COLO829 (cell line): ENCODE measurements at regions not wholly inside any gene's neighbourhood (a gene's known extent, or its start where the extent isn't known, plus 50 kb on each side); places are given as distances from the start of the nearest gene placed in this dataset.
"Not testable (repeated sequence)": the region's sequence is repeated elsewhere in the genome, so short reads cannot be mapped to it uniquely, and the experiment has no call there.

ENCODE experiments used
- DNase-seq: peaks from one replicate; pipeline ENCODE4 v3.0.0; 2012; ENCODE audit warnings: low spot score

DNA sequence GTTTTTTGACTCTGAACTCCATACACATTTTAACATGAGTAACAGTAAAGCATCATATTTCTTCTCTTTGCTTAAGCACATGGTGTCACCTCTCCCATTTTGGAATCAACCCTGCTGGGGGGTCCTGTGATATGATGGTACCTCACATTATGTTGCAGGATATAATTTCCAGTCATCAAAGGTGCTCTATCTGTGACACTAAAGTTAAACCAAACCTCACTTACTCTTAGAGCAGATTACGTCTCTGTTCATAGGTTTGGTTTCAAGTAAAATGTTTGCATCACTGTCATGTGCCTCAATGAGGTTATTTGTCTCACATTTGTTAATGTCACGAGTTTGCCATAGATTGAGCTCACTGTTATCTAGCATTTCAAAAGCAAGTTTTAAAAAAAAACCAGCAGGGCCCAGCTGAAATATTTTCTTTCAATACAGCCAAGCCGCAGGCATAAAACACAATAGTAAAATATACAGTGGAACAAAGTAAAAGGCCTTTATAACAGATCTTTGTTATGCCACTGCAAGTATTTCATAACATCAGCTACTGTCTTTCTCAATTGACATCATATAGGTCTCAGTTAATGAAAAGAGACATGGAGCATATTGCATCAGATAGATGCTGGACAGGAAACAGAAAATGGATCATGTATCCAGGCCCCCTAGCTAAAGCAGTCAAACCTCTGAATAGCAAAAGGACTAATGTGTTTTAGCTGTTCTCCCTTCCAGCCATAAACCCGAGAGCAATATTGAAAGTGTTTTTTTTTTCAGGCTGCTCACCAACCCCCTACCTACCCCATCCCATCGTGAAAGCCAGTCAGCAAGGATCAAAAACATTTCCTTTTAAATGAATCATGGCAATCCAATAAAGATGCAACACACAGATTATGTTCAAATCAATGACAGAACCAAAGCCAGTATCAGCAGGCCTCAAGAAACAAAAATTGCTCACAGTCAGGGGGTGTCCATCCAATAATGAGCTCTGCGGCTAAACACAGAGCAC lies 182.1 kb upstream of the ITGA1 start:
- no peak for DNase-seq

DNA sequence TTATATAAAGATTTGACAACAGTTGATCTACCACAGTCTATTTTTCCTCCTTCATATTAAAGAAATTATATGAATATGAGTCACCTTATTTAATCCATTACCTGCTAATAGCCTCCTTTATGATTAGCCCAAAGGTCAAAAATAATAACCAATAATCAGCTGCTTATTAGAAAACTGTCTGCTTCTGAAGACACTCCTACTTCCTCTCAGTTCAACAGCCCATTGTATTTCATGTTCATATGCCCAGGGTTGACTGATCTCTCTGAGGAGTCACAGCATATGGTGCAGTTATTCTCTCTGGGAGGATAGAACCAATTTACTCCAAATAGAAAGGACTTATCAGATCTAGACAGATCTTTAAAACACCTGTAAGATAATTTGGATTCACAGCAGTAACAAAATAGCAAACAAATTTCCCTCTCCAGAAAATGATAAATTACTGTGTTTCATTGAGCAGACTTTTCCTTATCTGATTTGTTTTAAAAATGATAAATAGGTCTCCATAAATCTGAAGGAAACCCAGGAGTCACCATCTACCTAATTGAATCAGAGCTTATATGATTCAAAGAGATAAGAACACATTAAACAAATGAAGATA lies 180.4 kb upstream of the ITGA1 start:
- no peak for DNase-seq

DNA sequence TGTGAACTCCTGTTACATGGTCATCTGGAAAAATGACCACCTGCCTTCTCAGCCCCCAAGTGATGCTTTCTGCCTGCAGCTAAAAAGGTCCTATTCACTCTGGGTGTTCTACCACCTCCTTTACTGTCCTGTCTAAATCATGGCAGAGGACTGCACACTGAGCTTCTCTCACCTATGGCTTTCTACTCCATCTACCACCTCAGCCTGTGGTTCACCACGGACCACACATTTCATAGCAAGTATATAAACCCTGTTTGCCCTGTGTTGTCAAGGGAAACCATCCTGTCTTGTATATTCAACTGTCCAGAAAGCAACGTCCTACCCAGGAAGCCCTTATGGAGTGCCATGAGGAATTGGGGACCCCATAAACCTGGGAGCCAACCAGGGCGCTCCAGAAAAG lies 167.4 kb upstream of the ITGA1 start:
- DNase-seq = no peak

DNA sequence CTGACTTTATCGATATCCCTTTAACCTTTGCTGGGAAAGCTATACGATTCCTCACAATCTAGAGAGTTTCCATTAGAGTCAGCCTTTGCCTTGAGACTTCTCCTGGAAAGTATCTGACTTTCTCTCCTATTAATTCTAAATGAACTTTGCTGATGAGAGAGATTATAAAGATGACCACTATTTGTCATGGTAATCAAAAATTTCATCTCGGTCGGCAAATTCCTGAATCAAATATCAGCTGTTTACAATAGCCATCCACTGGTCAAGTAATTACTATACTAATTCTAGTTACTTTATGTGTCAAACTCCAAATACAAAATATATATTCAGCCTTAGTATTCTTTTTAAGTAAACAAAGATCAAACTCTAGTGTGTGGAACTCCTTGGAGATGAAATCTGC lies 164.4 kb upstream of the ITGA1 start:
- no peak for DNase-seq

DNA sequence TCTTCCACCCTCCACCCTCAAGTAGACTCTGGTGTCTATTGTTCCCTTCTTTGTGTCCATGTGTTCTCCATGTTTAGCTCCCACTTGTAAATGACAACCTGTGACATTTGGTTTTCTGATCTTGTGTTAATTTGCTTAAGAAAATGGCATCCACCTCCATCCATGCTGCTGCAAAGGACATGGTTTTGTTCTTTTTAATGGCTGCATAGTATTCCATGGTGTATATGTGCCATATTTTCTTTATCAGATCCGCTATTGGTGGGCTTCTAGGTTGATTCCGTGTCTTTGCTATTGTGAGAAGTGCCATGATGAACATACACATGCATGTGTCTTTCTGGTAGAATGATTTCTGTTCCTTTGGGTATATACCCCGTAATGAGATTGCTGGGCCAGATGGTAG lies 163.4 kb upstream of the ITGA1 start:
- no peak for DNase-seq

DNA sequence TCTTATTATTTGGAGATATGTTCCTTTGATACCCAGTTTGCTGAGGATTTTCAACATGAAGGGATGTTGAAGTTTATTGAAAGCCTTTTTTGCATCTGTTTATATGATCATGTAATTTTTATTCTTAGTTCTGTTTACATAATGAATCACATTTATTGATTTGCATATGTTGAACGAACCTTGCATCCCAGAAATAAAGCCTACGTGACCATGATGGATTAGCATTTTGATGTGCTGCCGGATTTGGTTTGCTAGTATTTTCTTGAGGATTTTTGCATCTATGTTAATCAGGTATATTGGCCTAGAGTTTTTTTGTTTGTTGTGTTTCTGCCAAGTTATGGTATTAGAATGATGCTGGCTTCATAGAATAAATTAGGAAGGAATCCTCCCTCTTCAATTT lies 161.4 kb upstream of the ITGA1 start:
- DNase-seq = no peak

DNA sequence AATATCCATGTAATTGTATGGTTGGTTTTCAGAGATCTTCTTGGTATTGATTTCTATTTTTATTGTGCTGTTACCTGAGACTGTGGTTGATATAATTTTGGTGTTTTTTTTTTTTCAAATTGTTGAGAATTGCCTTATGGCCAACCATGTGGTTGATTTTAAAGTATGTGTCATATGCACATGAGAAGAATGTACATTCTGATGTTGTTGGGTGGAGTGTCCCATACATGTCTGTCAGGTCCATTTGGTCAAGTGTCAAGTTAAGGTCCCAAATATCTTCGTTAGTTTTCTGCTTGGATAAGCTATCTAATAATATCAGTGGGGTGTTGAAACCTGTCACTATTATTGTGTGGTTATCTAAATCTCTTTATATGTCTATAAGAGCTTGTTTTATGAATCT lies 160.0 kb upstream of the ITGA1 start:
- no peak for DNase-seq

DNA sequence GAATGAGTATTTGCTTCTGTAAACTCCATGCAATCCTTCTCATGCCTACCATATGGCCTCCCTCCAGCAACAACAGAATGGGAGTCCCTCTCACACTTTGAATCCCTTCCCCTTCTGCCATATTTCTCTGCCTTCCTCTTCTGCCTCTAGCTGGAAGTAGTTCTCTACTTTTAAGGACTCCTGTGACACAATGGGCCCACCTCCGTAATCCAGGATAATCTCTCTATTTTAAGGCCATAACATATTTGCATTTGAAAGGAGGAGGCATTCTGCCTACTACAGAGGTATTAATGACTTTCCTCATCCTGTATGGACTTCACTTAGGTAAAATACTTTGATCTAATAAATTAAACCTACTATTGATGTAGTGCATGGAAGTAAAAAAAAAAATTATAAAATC lies 155.4 kb upstream of the ITGA1 start:
- no peak for DNase-seq

DNA sequence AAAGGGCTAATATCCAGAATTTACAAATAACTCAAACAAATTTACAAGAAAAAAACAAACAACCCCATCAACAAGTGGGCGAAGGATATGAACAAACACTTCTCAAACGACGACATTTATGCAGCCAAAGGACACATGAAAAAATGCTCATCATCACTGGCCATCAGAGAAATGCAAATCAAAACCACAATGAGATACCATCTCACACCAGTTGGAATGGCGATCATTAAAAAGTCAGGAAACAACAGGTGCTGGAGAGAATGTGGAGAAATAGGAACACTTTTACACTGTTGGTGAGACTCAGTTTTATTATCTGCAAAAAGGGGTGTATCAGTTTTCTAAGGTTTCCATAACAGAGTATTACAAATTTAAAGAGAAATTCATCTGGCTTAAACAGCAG lies 153.5 kb upstream of the ITGA1 start:
- not testable (repeated sequence) for DNase-seq

DNA sequence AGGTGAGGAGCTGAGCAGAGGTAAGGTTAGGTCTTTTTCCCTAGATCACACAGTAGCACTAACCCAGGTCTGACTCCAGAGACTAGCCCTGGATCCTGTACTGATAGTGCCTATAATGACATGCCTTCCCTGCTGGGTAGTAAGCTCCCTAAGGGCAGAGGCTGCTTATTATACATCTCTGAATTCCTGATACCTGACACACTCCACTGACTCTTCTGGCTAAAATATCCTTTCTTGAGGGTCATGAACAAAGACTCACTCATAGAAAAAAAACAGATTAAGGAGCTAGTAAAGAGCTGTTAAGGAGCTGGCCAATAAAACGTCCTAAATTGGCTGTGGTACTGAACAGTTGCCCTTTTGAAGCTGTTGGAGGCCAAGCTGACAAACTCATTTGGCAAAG lies 149.0 kb upstream of the ITGA1 start:
- DNase-seq = no peak

DNA sequence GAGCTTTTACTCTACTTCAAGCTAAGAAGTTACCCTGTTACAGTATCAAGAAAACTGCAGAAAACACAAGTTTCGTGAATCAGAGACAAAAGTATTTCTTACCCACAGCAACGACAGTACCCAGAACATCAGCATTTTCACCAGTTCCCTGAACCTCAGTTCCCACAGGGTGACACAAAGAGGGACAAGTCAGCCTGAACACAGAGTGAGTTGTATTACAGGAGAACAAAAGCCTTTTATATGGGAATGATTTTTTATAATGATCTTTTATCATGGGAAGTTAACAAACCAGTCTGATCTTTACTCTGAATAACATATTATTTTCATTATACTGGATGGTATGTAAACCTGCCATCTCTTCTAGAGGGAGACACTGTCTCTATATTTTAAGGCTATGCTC lies 139.0 kb upstream of the ITGA1 start:
- peak; percentile 21 for DNase-seq

DNA sequence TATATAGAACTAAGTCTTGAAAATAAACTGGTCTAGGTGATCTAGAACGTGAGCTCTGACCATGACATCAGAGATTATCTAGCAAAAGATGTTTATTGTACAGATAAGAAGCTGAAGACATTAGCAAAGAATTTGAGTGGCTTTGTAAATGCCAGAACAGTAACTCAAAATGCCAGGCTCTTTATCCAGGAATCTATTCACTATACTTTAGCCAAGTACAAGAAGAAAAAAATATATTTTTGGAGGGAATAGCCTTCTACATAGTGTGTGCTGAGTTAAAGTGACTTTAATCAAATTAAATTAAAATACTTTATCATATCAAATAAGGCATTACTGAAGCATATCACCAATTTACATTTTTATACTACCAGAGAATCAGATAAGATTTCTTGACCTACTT lies 132.6 kb upstream of the ITGA1 start:
- DNase-seq = no peak

DNA sequence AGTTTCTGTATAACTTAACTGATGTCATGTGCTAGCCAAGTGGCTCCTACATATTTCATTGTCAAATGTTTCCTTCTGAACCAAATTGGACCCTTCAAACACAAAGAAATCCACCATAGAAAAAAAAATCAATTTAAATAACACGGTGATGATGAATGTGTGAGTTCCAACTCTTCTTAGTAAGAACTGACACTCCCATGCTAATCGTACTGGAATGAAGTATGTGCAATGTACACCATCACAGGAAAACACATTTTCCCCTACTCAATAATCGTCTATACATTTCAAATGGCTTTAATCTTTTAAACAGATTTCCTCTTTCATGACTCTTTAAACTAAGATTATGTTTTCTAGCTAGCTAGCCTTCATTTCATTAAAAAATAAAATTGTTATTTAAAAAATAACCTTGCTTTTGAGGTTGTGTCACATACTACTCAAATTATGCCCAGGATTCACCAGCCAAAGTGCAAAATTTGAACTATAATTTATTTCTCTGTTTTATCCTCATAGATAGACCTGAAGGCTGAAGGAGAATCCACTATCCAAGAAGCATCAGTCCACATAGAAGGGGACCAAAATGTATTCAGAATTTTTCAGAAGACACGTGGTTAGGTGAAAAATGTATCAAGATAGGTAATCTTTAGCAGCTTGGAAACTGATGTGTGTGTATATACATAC lies 131.0 kb upstream of the ITGA1 start:
- DNase-seq = no peak

DNA sequence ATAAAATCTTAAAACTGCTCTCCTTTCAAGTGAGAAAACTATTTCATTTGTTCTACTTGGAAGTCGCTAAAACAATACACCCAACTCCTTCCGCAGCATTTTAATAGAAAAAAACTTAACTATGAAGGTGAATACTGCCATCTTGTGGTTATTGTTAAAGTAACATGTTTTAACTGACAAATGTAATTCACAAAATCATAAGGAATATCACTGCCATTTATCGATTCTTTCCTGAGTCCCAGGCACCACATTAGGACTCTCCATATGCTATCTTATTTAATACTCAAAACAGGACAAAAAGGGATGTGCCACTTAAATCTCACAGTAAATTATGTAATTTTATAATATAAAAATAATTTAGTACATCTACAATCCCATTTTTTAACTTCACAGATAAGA lies 130.5 kb upstream of the ITGA1 start:
- peak; percentile 48 for DNase-seq

DNA sequence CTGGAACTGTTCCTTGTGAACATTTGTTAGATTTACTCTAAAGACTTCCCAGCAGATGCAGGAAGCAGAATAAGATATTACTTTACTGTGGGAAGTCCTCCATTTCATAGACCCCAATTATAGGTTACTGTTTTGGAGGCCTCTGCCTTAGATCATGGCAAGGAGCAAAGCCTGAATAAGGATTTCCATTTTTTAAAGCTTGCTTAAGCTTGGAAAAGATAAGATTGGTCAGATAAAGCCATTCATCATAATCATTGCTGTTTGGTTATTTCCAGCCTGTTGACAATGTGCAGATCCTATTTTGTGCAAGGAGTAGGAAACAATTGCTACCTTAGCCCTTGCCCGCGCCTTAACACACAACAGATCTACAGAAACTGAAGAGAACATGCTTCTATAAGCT lies 129.5 kb upstream of the ITGA1 start:
- no peak for DNase-seq

DNA sequence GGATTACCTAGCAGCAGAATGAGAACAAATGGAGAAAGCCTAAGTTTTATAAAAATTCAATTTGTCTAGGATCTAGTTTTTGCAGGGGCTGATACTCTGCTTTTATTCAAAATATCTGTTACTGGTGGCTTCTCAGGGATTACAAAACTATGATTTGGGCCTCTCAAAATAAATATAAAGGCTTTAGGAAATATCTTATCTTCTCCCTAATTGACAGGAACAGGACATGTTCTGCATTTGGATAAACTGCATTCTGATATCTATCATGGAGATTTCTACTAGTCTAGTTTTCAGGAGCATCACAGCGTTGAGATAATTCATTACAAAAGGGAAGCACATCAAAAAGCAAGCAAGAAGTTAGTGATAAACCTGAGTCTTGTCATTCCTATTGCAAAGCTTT lies 127.1 kb upstream of the ITGA1 start:
- DNase-seq = no peak

DNA sequence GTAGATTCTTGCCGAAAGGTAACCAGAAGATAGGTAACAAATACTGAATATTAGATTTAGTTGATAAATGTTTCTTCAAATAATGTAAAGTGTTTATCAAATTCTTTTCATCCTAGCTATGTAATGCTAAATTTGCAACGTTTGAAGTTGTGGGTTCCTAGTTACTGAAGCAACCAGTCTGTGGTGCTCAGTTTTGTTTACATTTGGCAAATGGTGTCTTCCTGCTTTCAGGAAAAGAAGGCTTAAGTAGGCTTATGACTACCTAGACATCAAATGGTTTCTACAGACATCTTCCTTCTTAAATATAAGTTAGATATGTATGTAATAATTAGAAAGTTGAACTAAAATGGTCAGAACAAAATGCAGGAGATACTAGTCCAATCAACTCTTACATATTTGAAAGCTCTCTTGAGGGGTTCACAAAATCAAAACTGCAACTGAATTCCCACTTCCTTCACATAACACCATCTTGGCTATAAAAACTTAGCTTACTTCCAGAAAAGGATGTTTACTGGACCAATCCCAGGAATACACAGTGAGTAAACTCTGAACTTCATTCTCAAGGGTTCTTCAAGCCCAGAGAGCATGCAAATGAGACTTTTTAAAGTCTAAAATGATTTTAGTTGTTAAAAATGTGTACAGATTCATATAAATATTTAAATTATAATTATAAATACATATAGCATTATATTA lies 125.7 kb upstream of the ITGA1 start:
- DNase-seq = no peak

DNA sequence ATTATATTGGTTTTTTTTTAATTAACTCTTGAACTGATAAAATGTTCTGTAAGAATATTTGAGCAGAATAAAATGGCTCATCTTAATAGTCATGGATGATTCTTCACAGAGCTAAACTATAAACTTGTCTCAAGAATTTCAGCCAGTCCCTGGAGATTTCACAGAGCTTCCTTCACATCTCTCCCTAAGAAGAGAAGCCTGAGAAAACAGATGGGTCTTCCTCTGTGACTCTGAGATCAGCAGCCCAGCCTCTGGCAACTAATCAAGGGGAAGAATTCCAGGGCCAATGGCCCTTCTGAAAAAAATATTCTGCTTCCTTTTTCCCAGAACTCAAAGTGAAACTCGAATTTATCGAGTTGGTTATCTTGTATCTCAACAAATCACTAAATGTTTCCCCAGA lies 122.2 kb upstream of the ITGA1 start:
- DNase-seq = no peak

DNA sequence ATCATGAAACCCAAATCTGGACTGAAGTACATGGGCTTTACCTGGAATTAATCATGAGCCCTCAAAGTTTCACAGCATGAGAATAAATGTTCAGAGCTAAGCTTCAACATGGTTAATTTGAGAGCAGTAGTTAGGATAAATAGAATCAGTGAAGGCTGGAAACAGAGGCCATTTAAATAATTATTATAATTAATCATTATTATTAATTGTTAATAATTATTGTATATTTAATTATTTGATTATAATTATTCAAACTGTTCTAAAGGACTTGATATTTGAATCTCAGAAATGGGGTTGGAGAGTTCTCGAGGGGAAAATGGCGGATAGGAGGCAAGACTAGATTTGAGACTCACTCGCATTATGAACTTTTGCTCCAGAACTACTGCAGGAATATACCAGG lies 119.6 kb upstream of the ITGA1 start:
- no peak for DNase-seq

DNA sequence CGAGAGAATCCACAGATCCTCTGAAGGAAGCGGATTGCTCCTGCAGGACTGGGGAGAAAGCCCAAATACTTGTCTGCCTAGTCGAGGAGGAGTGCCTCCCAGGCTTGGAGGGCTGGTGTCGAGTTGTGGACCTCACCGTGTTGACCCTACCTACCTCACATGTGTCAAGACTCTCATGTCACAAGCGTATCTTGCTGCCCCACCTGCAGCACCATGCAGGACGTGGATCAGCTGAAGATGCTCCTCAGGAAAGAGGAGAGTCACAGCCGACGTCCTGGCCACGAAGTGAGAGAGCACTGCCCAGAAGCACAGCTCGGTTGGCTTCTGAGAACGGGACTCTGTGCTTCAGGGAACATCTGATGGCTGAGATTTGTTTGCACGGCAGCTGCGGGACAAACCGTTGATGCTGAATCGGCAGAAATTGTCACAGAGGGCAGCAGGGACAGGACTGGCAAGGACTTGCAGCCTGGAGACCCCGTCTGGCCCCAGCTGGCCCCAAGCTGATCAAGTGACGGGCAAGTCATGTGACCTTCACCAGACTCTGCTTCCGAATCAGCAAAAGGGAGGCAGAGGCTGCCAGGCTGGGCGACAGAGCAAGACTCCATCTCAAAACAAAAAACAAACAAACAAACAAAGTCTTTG lies 119.1 kb upstream of the ITGA1 start:
- no peak for DNase-seq

DNA sequence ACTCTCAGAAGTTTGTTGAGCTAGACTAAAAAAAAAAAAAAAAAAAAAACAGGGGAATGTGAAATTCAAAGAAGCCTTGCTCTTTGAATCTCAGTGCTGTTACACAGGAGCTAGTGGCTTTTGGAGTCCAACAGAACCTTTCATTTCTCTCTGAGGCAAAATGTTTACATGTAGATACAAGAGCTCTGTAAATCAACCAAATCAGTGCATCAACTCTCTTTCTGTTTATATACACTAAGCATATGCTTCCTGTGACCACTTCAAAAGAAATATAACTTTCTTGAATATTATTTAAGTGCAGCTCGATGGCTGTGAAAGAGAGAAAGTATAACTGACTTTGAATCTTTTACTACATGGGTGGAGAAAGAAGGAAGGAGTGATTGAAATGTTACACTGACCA lies 115.3 kb upstream of the ITGA1 start:
- no peak for DNase-seq

DNA sequence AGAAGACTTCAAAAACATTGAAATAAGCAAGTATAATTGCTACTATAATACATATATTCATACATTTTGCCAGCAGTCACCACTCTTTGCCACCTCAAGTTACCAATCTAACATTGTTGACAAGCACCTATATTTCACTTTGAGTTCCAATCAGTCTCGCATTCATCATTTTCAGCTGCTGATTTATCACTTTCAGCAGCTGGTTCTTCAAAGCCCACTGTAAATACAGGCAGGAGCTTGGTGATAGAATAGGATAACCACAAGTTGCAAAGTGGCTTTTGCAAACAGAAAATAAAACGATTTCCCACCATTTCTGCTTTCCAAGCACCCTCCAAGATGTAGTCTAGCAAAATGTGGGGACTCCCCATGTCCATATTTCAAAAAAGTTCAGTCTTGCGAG lies 114.2 kb upstream of the ITGA1 start:
- no peak for DNase-seq
